ENCODE measurements at regions not wholly inside any gene's neighbourhood (a gene's known extent, or its start where the extent isn't known, plus 50 kb on each side); places are given as distances from the start of the nearest gene placed in this dataset.

DNA sequence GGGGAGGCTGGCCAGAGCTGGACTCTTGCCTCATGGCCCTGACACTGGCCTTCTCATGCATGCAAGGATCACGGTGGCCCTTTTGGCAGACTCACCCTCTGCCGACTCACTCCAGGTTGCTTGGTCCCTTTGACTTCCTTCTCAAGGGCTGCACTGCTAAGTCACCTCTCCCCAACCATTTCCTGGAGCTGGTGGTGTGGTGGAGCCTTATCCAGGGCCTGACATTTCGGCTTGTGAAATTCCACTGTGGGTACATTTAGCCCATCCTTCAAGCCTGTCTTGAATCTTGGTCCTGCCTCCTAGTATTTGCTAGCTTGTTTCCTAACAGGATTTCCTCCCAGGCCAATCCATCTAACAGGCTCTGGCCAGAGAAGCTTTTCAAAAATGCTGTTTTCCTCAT is 52.6 kb upstream of the JUN start:
- H3K9ac ChIP-seq (ENCODE audit: low read length), result no peak overlapping the region
- H3K4me3 ChIP-seq (ENCODE audit: low read depth, low read length), result no peak overlapping the region
- no peak overlapping the region for H3K23ac ChIP-seq (ENCODE audit: low read length)
- H3K36me3 ChIP-seq (ENCODE audit: control insufficient read depth in 1 of 2, insufficient read depth in 2 of 2, low read length in 2 of 2), result no peaks in the 10 kb centered on the region
- no peak overlapping the region for H3K14ac ChIP-seq (ENCODE audit: low read length)
- peaks cover 0 to 5% of the 10 kb centered on the region in 2 experiments for H3K4me1 ChIP-seq (ENCODE audit: control insufficient read depth in 1 of 2, insufficient read depth in 2 of 2, low read length in 2 of 2)
- H4K8ac ChIP-seq (ENCODE audit: low read depth, low read length), result no peak overlapping the region
- H2AFZ ChIP-seq (ENCODE audit: insufficient read depth, low read length, poor library complexity), result no peak overlapping the region
- no peak overlapping the region for H3K4ac ChIP-seq (ENCODE audit: low read depth, low read length)
- H2BK5ac ChIP-seq (ENCODE audit: low read depth, low read length, poor library complexity), result no peak overlapping the region
- H3K4me2 ChIP-seq (ENCODE audit: low read length), result no peak overlapping the region
- peaks cover 2% of the 10 kb centered on the region for H3K9me3 ChIP-seq (ENCODE audit: insufficient read depth, low read depth, low read length)
- no peak overlapping the region for H2AK5ac ChIP-seq (ENCODE audit: low read length)
- H4K12ac ChIP-seq (ENCODE audit: low read depth, low read length), result no peak overlapping the region
- no peaks in the 10 kb centered on the region for H3K27me3 ChIP-seq (ENCODE audit: insufficient read depth, low read length)
- H3K79me2 ChIP-seq (ENCODE audit: control insufficient read depth, insufficient read depth, low read length, poor library complexity), result no peaks in the 10 kb centered on the region
- H2BK12ac ChIP-seq (ENCODE audit: low read length), result no peak overlapping the region
- H3K27ac ChIP-seq (ENCODE audit: low read depth, low read length), result no peak overlapping the region
- DNase-seq, result no peak
- no peak overlapping the region for H4K91ac ChIP-seq (ENCODE audit: low read depth, low read length)
- no peaks in the 10 kb centered on the region for H3K79me1 ChIP-seq (ENCODE audit: low read length)
- H3K18ac ChIP-seq (ENCODE audit: low read length), result no peak overlapping the region
- no peak overlapping the region for H2BK120ac ChIP-seq (ENCODE audit: insufficient read depth, low read length, poor library complexity)
- WGBS (ENCODE audit: extremely low coverage, insufficient coverage, insufficient read length), result no CpG with 5 or more reads among the region's 3 CpGs

DNA sequence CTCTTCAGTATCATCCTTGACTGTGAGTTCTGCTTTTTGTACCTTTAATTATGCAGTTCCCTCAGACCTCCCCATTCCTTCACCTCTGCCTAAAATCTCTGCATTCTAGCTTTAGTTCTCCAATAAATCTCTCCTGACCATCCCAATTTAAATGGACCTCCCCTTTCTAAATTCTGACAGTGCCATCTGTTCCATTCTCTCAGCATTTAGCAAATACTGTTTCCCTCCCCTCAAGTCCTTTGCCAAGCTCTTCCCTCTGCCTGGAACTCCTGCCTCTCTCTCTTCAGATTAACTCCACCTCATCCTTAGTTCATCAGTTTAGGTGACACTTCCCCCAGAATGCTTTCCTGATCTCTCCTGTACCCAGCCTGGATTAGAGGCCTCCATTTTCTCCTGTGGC is 54.0 kb upstream of the JUN start:
- no peak overlapping the region for H3K23ac ChIP-seq (ENCODE audit: low read length)
- no peak overlapping the region for H4K8ac ChIP-seq (ENCODE audit: low read depth, low read length)
- no peaks in the 10 kb centered on the region for H3K79me2 ChIP-seq (ENCODE audit: control insufficient read depth, insufficient read depth, low read length, poor library complexity)
- no peak for DNase-seq
- no peak overlapping the region for H2AK5ac ChIP-seq (ENCODE audit: low read length)
- no peak overlapping the region for H3K4me3 ChIP-seq (ENCODE audit: low read depth, low read length)
- H2AFZ ChIP-seq (ENCODE audit: insufficient read depth, low read length, poor library complexity), result no peak overlapping the region
- H3K27ac ChIP-seq (ENCODE audit: low read depth, low read length), result no peak overlapping the region
- H3K9ac ChIP-seq (ENCODE audit: low read length), result no peak overlapping the region
- no peaks in the 10 kb centered on the region for H3K79me1 ChIP-seq (ENCODE audit: low read length)
- no peak overlapping the region for H2BK12ac ChIP-seq (ENCODE audit: low read length)
- H3K4me2 ChIP-seq (ENCODE audit: low read length), result no peak overlapping the region
- H3K27me3 ChIP-seq (ENCODE audit: insufficient read depth, low read length), result no peaks in the 10 kb centered on the region
- H3K4me1 ChIP-seq (ENCODE audit: control insufficient read depth in 1 of 2, insufficient read depth in 2 of 2, low read length in 2 of 2), result peaks cover 0 to 5% of the 10 kb centered on the region in 2 experiments
- H2BK120ac ChIP-seq (ENCODE audit: insufficient read depth, low read length, poor library complexity), result no peak overlapping the region
- H4K91ac ChIP-seq (ENCODE audit: low read depth, low read length), result no peak overlapping the region
- no peak overlapping the region for H4K12ac ChIP-seq (ENCODE audit: low read depth, low read length)
- H3K9me3 ChIP-seq (ENCODE audit: insufficient read depth, low read depth, low read length), result peaks cover 2% of the 10 kb centered on the region
- no peak overlapping the region for H3K4ac ChIP-seq (ENCODE audit: low read depth, low read length)
- no peak overlapping the region for H3K14ac ChIP-seq (ENCODE audit: low read length)
- no peak overlapping the region for H2BK5ac ChIP-seq (ENCODE audit: low read depth, low read length, poor library complexity)
- no peak overlapping the region for H3K18ac ChIP-seq (ENCODE audit: low read length)
- H3K36me3 ChIP-seq (ENCODE audit: control insufficient read depth in 1 of 2, insufficient read depth in 2 of 2, low read length in 2 of 2), result no peaks in the 10 kb centered on the region

DNA sequence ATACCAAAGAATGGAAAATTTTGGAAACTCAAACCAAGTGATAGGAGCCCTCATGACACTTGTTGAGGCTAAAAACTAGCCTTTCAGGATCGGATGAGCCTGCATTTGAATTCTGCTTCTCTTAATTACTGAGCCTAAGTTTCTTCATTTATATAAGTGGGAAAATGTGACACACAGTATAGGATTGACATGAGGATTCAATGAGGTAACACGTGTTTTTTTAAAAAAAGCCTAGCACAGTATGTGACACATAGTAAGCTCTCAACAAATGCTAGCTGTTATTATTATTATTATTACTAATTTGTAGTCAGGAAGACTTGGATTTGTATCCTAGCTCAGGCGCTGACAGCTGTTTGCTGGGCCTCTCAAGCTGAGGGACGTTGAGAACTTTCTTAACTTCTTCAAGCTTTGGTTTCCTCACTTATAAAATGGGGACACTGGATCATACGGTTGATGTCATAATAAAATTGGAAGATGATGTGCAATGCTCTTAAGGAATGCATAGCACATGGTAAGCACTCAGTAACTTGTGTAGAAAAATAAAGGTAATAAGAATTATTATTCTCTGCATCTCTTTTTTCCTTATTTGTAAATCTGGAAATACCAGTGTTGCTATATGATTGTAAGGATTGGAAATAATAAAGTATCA is 55.4 kb upstream of the JUN start:
- no peak overlapping the region for H3K23ac ChIP-seq (ENCODE audit: low read length)
- H2AFZ ChIP-seq (ENCODE audit: insufficient read depth, low read length, poor library complexity), result no peak overlapping the region
- H3K18ac ChIP-seq (ENCODE audit: low read length), result no peak overlapping the region
- H3K4me3 ChIP-seq (ENCODE audit: low read depth, low read length), result no peak overlapping the region
- H3K27ac ChIP-seq (ENCODE audit: low read depth, low read length), result no peak overlapping the region
- H3K4me2 ChIP-seq (ENCODE audit: low read length), result no peak overlapping the region
- no peak overlapping the region for H4K8ac ChIP-seq (ENCODE audit: low read depth, low read length)
- H3K9me3 ChIP-seq (ENCODE audit: insufficient read depth, low read depth, low read length), result peaks cover 2% of the 10 kb centered on the region
- H2BK5ac ChIP-seq (ENCODE audit: low read depth, low read length, poor library complexity), result no peak overlapping the region
- H4K12ac ChIP-seq (ENCODE audit: low read depth, low read length), result no peak overlapping the region
- no peak overlapping the region for H4K91ac ChIP-seq (ENCODE audit: low read depth, low read length)
- no peak overlapping the region for H2BK120ac ChIP-seq (ENCODE audit: insufficient read depth, low read length, poor library complexity)
- no peak overlapping the region for H2AK5ac ChIP-seq (ENCODE audit: low read length)
- peaks cover 0 to 5% of the 10 kb centered on the region in 2 experiments for H3K4me1 ChIP-seq (ENCODE audit: control insufficient read depth in 1 of 2, insufficient read depth in 2 of 2, low read length in 2 of 2)
- H3K36me3 ChIP-seq (ENCODE audit: control insufficient read depth in 1 of 2, insufficient read depth in 2 of 2, low read length in 2 of 2), result no peaks in the 10 kb centered on the region
- no peak overlapping the region for H3K4ac ChIP-seq (ENCODE audit: low read depth, low read length)
- H3K14ac ChIP-seq (ENCODE audit: low read length), result no peak overlapping the region
- no peak overlapping the region for H2BK12ac ChIP-seq (ENCODE audit: low read length)
- DNase-seq, result no peak
- no peaks in the 10 kb centered on the region for H3K79me1 ChIP-seq (ENCODE audit: low read length)
- no peaks in the 10 kb centered on the region for H3K79me2 ChIP-seq (ENCODE audit: control insufficient read depth, insufficient read depth, low read length, poor library complexity)
- WGBS (ENCODE audit: extremely low coverage, insufficient coverage, insufficient read length), result no CpG with 5 or more reads among the region's 5 CpGs
- no peaks in the 10 kb centered on the region for H3K27me3 ChIP-seq (ENCODE audit: insufficient read depth, low read length)
- no peak overlapping the region for H3K9ac ChIP-seq (ENCODE audit: low read length)

DNA sequence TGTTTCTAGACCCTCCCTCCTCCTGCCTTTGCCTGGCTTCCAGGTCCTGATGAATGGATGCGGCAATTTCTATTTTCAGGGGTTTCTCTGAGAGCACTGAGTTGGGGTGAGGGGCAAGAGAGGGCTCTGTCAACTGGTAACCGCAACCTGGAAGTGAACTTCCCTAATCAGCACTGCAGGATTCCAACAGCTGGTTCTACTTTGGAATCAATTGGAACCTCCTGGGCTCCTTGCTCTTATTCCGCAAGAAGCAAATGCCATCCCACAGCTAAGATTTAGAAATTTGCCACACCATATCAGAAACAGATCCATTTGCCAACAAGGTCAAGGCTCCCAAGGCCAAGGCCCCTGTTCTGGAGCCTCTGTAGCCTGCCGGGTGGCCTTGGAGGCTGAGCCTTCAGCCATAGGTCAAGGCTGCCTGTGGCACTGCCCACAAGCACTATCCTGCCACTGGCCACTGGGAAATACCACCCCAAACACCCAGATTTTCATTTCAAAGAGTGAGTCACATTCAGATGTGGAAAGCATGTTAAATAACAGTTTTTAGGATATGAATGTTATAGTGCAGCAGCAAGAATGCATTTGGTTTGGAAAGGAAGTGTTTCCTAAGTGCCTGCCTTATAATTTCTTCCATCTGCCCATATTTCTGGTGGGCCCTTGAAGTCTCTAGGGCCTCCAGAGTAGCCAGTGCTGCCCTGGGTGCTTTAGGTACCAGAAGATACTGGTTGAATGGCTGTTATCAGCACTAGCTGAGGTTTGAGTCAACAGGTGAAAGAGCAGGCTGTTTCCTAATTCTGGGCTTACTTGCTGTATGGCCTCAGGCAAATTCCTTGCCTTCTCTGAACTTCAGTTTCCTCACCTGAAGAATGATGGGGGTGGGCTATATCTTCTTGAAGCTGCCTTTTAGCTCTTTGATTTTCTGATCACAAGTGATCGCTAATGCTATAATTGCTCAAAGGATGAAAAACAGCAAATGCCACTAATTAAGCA is 56.3 kb upstream of the JUN start:
- no peak overlapping the region for H4K12ac ChIP-seq (ENCODE audit: low read depth, low read length)
- no peaks in the 10 kb centered on the region for H3K79me1 ChIP-seq (ENCODE audit: low read length)
- no peak overlapping the region for H2AK5ac ChIP-seq (ENCODE audit: low read length)
- H4K91ac ChIP-seq (ENCODE audit: low read depth, low read length), result no peak overlapping the region
- no peak overlapping the region for H2AFZ ChIP-seq (ENCODE audit: insufficient read depth, low read length, poor library complexity)
- no peaks in the 10 kb centered on the region for H3K27me3 ChIP-seq (ENCODE audit: insufficient read depth, low read length)
- H3K9ac ChIP-seq (ENCODE audit: low read length), result no peak overlapping the region
- H3K9me3 ChIP-seq (ENCODE audit: insufficient read depth, low read depth, low read length), result peaks cover 2% of the 10 kb centered on the region
- no peak overlapping the region for H3K14ac ChIP-seq (ENCODE audit: low read length)
- peak; percentile 87 to 98 for DNase-seq
- H3K23ac ChIP-seq (ENCODE audit: low read length), result no peak overlapping the region
- H3K4me1 ChIP-seq (ENCODE audit: control insufficient read depth in 1 of 2, insufficient read depth in 2 of 2, low read length in 2 of 2), result peaks cover 0 to 5% of the 10 kb centered on the region in 2 experiments
- WGBS (ENCODE audit: extremely low coverage, insufficient coverage, insufficient read length), result no CpG with 5 or more reads among the region's 5 CpGs
- no peak overlapping the region for H3K4me3 ChIP-seq (ENCODE audit: low read depth, low read length)
- no peak overlapping the region for H3K4ac ChIP-seq (ENCODE audit: low read depth, low read length)
- no peak overlapping the region for H2BK12ac ChIP-seq (ENCODE audit: low read length)
- no peak overlapping the region for H4K8ac ChIP-seq (ENCODE audit: low read depth, low read length)
- no peaks in the 10 kb centered on the region for H3K79me2 ChIP-seq (ENCODE audit: control insufficient read depth, insufficient read depth, low read length, poor library complexity)
- H2BK5ac ChIP-seq (ENCODE audit: low read depth, low read length, poor library complexity), result no peak overlapping the region
- H3K18ac ChIP-seq (ENCODE audit: low read length), result no peak overlapping the region
- no peaks in the 10 kb centered on the region for H3K36me3 ChIP-seq (ENCODE audit: control insufficient read depth in 1 of 2, insufficient read depth in 2 of 2, low read length in 2 of 2)
- no peak overlapping the region for H3K4me2 ChIP-seq (ENCODE audit: low read length)
- no peak overlapping the region for H2BK120ac ChIP-seq (ENCODE audit: insufficient read depth, low read length, poor library complexity)
- H3K27ac ChIP-seq (ENCODE audit: low read depth, low read length), result no peak overlapping the region

Measured in trophoblast cell (in vitro differentiated cells and primary cell).